GM19023 (cell line): ENCODE measurements at regions not wholly inside any gene's neighbourhood (a gene's known extent, or its start where the extent isn't known, plus 50 kb on each side); places are given as distances from the start of the nearest gene placed in this dataset.

Experiments
- ATAC-seq: cut with Tn5 transposase; IDR thresholded peaks from one replicate; pipeline ENCODE4 v1.9.1; 2021; ENCODE audit warnings: mild to moderate bottlenecking, moderate library complexity; ENCODE audit not compliant: unreplicated experiment

DNA sequence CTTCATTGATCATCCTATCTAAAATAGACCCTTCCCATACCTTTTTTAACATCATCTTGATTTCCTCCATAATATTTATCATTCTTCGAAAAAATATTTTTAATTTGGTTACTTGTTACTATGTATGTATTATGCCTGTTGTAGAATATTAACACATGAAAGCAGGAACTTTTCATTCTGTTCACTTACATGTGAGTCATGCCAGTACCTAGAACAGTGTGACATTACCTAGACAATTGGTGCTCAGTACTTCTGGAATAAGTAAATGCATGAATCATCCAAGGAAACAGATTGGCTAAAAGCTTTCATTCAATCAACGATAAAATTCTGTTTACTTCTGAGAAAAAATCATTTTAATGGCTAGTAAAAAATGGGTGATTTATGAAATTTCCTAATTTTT is 76.4 kb downstream of the CXXC4 start:
- ATAC-seq, result no peak

GRCh38 chr4:104417357-104417882 is 77.3 kb downstream of the CXXC4 start:
- ATAC-seq, result no peak

DNA sequence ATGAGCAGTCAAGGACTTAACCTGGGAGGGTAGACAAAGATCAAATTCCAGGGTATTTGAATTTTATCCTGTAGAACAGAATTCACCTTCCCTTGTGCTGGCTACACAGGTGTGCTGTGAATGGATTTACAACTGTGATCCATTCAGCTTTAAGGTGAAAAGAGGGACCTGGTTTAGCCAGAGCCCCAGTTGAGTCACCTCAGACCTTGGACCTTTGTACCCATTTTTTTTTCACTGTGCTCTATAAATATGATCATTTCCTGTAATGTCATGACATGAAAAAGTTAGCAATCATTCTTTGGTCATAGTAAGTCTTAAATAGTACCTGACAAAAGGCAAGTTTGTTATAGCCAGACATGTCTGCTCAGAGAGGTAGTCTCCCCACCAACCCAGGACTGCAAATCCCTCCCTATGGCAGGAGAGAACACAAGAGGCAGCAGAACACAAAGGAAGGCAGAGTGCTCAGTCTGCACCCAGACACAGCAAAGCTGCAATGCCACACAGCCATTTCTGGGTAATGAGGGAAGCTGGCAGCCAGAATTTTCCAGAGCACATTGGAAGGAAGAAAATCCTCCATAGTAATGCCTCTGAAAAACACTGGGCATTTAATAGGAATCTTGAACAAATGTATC is 77.9 kb downstream of the CXXC4 start:
- ATAC-seq, result no peak

DNA sequence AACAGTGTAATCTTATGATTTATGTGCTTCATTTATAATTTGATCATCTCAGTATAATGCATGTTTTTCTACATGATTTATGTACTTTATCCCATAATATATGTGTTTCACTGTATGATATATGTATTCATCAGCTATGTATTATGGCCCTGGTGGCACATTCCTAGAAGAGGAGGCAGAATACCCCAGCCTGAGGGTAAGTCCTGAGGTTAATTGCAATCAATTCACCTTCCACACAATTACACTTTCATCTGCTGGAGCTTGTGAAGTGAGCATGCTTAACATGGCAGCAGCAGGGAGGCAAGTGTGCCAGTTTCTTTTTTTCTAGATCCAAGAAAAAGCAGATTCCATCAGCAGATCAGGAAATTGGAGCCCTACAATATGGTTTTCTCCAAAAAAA is 81.2 kb downstream of the CXXC4 start:
- ATAC-seq, result no peak

DNA sequence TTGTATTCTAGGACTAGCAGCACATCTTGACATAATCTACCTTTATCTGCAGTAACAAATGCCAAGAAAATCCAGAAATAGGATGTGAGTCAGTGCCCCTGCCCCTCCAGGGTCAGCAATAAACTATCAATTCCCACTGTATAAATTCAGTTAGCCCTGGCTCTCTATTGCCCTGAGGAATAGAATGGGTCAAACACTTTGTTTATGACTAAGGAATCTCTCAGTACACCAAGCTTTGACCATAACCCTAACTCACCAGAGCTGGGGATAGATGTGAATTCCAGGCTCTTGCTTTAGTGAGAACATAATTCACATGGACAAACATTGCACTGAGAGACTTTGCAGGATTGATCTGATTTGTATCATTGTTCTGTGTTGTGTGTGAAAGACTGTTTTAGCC is 82.3 kb downstream of the CXXC4 start:
- ATAC-seq, result no peak

DNA sequence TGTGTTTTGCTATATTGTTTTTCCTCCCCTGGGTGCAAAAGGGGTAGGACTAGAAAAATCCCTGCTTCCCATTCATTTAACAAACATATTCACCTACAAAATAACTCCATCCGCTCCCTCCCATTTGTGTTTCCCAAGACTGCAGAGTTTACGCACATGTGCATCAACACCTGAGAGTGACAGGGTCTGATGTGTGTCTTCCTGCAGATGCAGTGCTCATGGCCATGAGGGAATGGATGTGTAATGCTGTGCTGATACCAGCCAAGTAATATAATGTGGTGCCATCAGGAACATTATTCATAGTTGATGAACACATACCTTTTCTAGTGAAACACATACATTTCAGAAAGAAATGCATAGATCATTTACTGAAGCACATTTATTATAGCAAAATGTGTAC is 83.2 kb downstream of the CXXC4 start:
- no peak for ATAC-seq

- ATAC-seq, result no peak
Measured at GRCh38 chr4:104408878-104409277, 85.8 kb downstream of the CXXC4 start.

GRCh38 chr4:104404361-104404760 is 90.3 kb downstream of the CXXC4 start:
- no peak for ATAC-seq

DNA sequence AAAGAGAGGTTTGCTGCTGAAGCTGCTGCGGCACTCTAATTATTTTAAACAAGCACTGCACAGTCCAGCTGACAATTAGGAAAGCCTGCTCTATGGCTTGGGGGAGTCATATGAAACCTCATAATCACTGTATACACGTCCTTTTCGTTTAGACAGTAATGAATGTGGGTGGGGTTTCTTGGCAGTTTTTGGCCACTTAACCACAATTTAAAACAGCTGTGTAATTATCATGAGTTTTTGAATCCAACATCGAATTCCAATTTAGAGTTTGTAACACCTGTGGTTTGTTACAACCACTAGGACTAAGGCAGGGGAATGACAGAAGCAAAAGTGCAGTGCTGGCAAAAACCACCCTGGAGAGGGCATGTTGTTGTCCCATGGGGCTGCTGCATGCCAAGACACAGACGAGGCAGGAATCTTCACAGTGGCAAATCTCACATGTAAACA is 99.5 kb downstream of the CXXC4 start:
- ATAC-seq, result no peak

- ATAC-seq, result no peak
Measured at GRCh38 chr4:104394406-104395167, 100.1 kb downstream of the CXXC4 start.

DNA sequence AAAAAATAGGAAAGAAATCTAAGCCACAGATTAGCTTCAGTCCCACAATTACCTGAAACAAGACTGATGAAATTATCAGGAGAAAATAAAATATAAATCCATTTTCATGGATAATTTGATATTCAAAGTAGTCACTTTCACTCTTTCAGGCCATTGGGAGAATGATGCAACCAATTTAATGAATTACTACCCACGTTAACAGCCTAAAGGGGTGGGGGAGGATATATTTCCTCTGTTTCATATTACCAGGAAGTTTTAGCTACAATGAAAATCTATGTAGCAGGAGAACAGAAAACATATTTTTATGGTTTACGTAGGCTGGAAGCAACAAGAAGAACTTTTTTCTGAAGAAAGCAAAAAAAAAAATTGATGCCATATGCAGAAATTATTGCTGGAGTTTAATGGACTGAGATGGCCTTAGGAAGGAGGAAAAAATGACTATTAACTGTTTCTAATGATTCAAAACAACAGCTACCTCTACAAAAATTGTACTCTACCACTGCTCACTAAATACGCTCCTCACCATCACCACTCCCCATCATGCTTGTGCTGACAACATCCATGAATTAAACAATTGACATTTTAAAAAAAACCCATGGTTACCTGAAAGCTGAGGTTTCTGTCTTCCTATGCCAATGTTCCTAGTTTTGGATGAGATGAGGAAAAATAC is 100.9 kb downstream of the CXXC4 start:
- no peak for ATAC-seq

DNA sequence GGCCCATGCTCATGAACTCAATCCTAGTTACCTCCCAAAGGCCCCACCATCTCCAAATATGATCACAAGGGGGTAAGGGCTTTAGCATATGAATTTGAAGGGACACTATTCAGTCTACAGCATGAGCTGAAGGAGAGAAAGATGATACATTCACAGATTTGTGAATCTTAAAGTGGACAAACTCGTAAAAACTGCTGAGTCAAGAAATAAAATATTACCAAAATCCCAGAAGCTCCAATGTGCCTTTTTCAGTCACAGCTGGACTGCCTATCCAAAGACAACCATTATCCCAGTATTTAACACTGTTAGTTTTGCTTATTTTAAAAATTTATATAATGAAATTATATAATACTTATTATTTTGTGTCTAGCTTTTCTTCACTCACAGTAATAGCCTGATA is 109.0 kb downstream of the CXXC4 start:
- ATAC-seq, result no peak

GRCh38 chr4:104382961-104383360 is 111.7 kb downstream of the CXXC4 start:
- no peak for ATAC-seq

GRCh38 chr4:104381729-104382128 is 113.0 kb downstream of the CXXC4 start:
- no peak for ATAC-seq

GRCh38 chr4:104365618-104366017 is 129.1 kb downstream of the CXXC4 start:
- no peak for ATAC-seq

DNA sequence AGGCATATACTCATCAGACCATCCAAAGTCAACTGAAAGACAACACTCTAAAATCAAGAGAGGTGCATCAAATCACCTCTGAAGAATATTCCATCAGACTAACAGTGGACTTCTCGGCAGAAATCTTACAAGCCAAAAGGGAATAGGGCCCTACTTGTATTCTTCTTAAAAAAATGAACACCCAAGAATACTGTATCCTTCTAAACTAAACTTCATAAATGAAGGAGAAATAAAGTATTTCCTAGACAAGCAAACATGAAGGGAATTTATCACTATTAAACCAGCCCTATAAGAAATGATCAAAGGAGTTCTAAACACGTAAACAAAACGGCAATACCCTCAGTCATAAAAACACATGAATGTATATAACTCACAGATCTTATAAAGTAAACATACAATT is 141.2 kb downstream of the CXXC4 start:
- ATAC-seq, result no peak

GRCh38 chr4:104352211-104352610 is 142.5 kb downstream of the CXXC4 start:
- ATAC-seq, result no peak

- ATAC-seq, result no peak
Measured at GRCh38 chr4:104351706-104352105, 143.0 kb downstream of the CXXC4 start.

GRCh38 chr4:104345598-104346242 is 149.0 kb downstream of the CXXC4 start:
- ATAC-seq, result no peak

DNA sequence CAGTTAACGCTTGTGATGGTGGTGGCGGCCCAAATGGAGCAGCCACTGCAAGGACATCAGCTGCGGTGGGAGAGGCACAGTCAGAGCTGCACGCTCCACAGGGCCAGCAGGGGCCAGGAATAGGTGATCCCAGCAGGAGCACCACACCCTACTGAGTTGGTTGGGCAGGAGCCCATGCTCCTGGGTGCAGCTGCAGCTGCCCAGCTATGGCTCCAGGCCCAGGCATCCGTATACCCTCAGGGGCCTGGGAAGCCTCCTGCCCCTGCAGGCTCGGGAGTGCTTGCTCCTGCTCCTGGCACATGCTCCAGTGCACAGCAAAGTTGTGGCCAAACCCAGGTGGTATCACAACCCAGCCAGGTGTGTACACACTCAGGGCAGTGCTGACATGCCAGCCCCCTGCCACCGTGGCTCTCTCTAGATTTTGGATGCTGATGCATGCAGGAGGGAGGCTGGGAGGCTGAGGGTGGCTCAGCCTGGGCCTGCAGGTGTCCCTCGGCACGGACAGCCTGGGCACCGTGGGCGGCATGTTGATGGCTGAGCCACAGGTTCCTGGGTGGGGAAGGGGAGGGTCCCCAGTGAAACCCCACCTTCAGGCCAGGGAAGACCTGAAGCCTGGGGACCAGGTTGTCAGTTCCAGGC is 150.2 kb downstream of the CXXC4 start:
- no peak for ATAC-seq

GRCh38 chr4:104334410-104334809 is 160.3 kb downstream of the CXXC4 start:
- no peak for ATAC-seq
